ENCODE measurements at regions not wholly inside any gene's neighbourhood (a gene's known extent, or its start where the extent isn't known, plus 50 kb on each side); places are given as distances from the start of the nearest gene placed in this dataset.

GRCh38 chr13:50529154-50529882 lies 314.2 kb downstream of the DLEU7 start:
- peaks cover 0 to 3% (median 3%) of the 10 kb centered on the region in 3 experiments; a peak in 2 of 7 replicates for H3K36me3 Mint-ChIP-seq (ENCODE audit: insufficient read depth in 1 of 3, low read depth in 3 of 3)
- WGBS (ENCODE audit: extremely low coverage, insufficient read length, low lambda C conversion rate) = no CpG with 5 or more reads among the region's 12 CpGs
- H2BK5ac ChIP-seq (ENCODE audit: insufficient read length, low read length) = peak overlapping the region; percentile 35
- no peaks in the 10 kb centered on the region; a peak in 2 of 5 replicates for H3K9me3 Mint-ChIP-seq
- no peak overlapping the region for H3K56ac ChIP-seq (ENCODE audit: insufficient read length, low read depth, low read length)
- H4K20me1 ChIP-seq (ENCODE audit: control insufficient read depth, insufficient read depth, insufficient read length) = no peaks in the 10 kb centered on the region
- no peak overlapping the region for H2BK12ac ChIP-seq (ENCODE audit: insufficient read length, low read depth, low read length)
- no peak overlapping the region for H2AFZ ChIP-seq (ENCODE audit: low read length)
- no peak overlapping the region for H2AK5ac ChIP-seq (ENCODE audit: insufficient read length, low read length)
- H3K9me3 ChIP-seq (ENCODE audit: control insufficient read depth, low read depth, low read length) = no peaks in the 10 kb centered on the region
- no peaks in the 10 kb centered on the region for H3K23me2 ChIP-seq (ENCODE audit: insufficient read length, low read depth, low read length, poor library complexity, severe bottlenecking)
- H3K14ac ChIP-seq (ENCODE audit: insufficient read depth, low read length) = no peak overlapping the region
- no peak overlapping the region for H4K8ac ChIP-seq (replicated peaks; ENCODE audit: insufficient read length, low read depth, low read length)
- H3K4ac ChIP-seq (ENCODE audit: low read depth, low read length) = no peak overlapping the region
- no peak overlapping the region for H3K4me2 ChIP-seq (ENCODE audit: insufficient read depth, insufficient read length, low read length)
- H2BK15ac ChIP-seq (ENCODE audit: low read depth, low read length) = no peak overlapping the region
- no peak overlapping the region for H3K27ac ChIP-seq (ENCODE audit: insufficient read length, low read depth, low read length)
- H3K23ac ChIP-seq (ENCODE audit: insufficient read length, low read depth, low read length) = no peak overlapping the region
- H3K27me3 Mint-ChIP-seq (ENCODE audit: low read depth) = no peaks in the 10 kb centered on the region
- no peak overlapping the region for H3K4me3 Mint-ChIP-seq
- no peak overlapping the region for H4K91ac ChIP-seq (ENCODE audit: insufficient read length, low read depth, low read length)
- no peaks in the 10 kb centered on the region for H3K79me1 ChIP-seq (ENCODE audit: insufficient read depth, low read depth, low read length, poor library complexity, severe bottlenecking)
- peaks cover 4% of the 10 kb centered on the region; the same call in 1 of the 2 replicates for H3K4me1 ChIP-seq (ENCODE audit: insufficient read depth, low read length)
- H3K27me3 ChIP-seq (ENCODE audit: insufficient read depth, low read length) = no peaks in the 10 kb centered on the region
- no peak overlapping the region for H4K5ac ChIP-seq (ENCODE audit: insufficient read length, low read depth, low read length)
- H3K79me2 ChIP-seq (ENCODE audit: insufficient read depth, low read length) = no peaks in the 10 kb centered on the region
- peak overlapping the region; percentile 51 for H2BK120ac ChIP-seq (ENCODE audit: low read depth, low read length, poor library complexity, severe bottlenecking)
- no peak overlapping the region for H3K9ac ChIP-seq (ENCODE audit: extremely low read depth, insufficient read length, low read length)
- H3T11ph ChIP-seq (ENCODE audit: low read length) = no peak overlapping the region
- no peak overlapping the region for H2BK20ac ChIP-seq (ENCODE audit: low read depth, low read length, poor library complexity, severe bottlenecking)
- peak; percentile 67 for DNase-seq
- peak overlapping the region; percentile 33 for H3K18ac ChIP-seq (ENCODE audit: insufficient read length, low read depth, low read length)
- peaks cover 25 to 26% of the 10 kb centered on the region in 2 experiments for H3K4me1 Mint-ChIP-seq
- TF ChIP-seq, protein P1, sequence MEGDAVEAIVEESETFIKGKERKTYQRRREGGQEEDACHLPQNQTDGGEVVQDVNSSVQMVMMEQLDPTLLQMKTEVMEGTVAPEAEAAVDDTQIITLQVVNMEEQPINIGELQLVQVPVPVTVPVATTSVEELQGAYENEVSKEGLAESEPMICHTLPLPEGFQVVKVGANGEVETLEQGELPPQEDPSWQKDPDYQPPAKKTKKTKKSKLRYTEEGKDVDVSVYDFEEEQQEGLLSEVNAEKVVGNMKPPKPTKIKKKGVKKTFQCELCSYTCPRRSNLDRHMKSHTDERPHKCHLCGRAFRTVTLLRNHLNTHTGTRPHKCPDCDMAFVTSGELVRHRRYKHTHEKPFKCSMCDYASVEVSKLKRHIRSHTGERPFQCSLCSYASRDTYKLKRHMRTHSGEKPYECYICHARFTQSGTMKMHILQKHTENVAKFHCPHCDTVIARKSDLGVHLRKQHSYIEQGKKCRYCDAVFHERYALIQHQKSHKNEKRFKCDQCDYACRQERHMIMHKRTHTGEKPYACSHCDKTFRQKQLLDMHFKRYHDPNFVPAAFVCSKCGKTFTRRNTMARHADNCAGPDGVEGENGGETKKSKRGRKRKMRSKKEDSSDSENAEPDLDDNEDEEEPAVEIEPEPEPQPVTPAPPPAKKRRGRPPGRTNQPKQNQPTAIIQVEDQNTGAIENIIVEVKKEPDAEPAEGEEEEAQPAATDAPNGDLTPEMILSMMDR (conservative IDR thresholded peaks at IDR 0.05) = no peak
- peak overlapping the region in 2 of 3 experiments; percentile 53 to 96; a peak in 4 of 7 replicates for H3K27ac Mint-ChIP-seq

All from H9 (cell line).